ENCODE measurements at regions not wholly inside any gene's neighbourhood (a gene's known extent, or its start where the extent isn't known, plus 50 kb on each side); places are given as distances from the start of the nearest gene placed in this dataset.

DNA sequence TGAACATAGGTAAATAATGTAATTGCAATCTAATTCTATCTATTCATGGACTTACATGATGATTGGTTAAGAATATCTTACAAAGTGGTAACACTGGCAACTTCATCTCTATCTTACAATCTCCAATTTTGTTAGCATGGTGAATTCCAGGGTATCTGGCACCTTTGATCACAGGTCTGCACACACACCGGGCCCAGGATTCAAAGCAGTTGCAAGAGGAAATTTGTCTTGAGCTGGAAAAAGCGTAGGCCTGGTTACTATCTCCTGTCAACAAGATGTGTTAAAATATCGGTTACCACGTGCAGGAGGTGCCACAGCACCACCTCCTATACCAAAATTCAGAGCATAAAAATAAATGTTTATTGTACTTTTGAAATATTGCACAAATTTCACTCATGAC, 2428.4 kb downstream of the PCDH9 start:
- TF ChIP-seq, protein P1, sequence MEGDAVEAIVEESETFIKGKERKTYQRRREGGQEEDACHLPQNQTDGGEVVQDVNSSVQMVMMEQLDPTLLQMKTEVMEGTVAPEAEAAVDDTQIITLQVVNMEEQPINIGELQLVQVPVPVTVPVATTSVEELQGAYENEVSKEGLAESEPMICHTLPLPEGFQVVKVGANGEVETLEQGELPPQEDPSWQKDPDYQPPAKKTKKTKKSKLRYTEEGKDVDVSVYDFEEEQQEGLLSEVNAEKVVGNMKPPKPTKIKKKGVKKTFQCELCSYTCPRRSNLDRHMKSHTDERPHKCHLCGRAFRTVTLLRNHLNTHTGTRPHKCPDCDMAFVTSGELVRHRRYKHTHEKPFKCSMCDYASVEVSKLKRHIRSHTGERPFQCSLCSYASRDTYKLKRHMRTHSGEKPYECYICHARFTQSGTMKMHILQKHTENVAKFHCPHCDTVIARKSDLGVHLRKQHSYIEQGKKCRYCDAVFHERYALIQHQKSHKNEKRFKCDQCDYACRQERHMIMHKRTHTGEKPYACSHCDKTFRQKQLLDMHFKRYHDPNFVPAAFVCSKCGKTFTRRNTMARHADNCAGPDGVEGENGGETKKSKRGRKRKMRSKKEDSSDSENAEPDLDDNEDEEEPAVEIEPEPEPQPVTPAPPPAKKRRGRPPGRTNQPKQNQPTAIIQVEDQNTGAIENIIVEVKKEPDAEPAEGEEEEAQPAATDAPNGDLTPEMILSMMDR (IDR thresholded peaks at IDR 0.05), result no peak
- ATAC-seq (no peak), DNase-seq (no peak)
- intact Hi-C loops (cut with DNase I), result no loop called here
- Histone ChIP-seq H3K9me3 (no peaks in the 10 kb centered on the region), H3K36me3 (no peaks in the 10 kb centered on the region), H3K27me3 (ENCODE audit: low read depth) (no peaks in the 10 kb centered on the region), H3K27ac (no peak overlapping the region), H3K4me1 (no peaks in the 10 kb centered on the region), H3K4me3 (no peak overlapping the region)

DNA sequence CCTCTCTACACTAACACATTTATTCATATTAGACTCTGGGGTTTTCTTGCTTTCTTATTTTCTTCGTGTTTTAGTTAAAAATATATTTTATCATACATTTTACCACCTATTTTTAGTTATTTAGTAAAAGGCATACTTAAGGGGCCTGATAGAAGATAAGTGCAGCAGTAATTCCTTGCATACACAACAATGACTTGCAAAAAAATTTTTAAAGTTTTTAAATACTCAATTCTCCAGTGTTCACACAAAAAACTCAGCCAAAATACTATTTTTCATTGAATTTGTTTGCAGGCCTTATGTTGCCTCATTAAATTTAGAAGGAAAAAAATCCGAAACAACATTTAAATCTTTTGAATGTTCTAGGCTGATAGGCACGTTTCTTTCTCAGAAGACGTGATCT, 2431.7 kb downstream of the PCDH9 start:
- Histone ChIP-seq H3K4me3 (no peak overlapping the region), H3K36me3 (no peaks in the 10 kb centered on the region), H3K27me3 (ENCODE audit: low read depth) (no peaks in the 10 kb centered on the region), H3K27ac (no peak overlapping the region), H3K4me1 (no peaks in the 10 kb centered on the region), H3K9me3 (no peaks in the 10 kb centered on the region)
- TF ChIP-seq, protein P1 (IDR thresholded peaks at IDR 0.05), result no peak
- DNase-seq (no peak), ATAC-seq (no peak)
- intact Hi-C loops (cut with DNase I), result no loop called here

DNA sequence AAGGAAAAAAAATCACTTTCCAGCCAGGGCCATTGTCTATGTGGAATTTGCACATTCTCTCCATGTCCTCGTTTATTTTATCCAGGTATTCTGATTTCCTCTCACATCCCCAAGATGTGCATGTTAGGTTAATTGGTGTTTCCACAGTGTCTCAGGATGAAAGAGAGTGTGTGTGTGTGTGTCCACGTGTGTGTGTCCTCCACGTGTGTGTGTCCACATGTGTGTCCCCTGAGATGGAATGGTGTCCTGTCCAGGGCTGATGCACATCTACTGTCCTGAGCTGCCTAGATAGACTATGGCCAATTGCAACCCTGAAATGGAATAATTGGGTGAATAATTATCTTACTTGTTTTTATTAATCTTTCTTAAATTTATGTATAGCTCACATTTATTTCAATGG, 2436.5 kb downstream of the PCDH9 start:
- DNase-seq, result no peak
- no peaks in the 10 kb centered on the region for H3K4me1 ChIP-seq
- H3K27me3 ChIP-seq (ENCODE audit: low read depth), result no peaks in the 10 kb centered on the region
- no peaks in the 10 kb centered on the region for H3K9me3 ChIP-seq
- no peaks in the 10 kb centered on the region for H3K36me3 ChIP-seq
- no peak overlapping the region for H3K27ac ChIP-seq
- intact Hi-C loops (cut with DNase I), result no loop called here
- no peak overlapping the region for H3K4me3 ChIP-seq
- TF ChIP-seq, protein P1 (IDR thresholded peaks at IDR 0.05), result no peak
- no peak for ATAC-seq

DNA sequence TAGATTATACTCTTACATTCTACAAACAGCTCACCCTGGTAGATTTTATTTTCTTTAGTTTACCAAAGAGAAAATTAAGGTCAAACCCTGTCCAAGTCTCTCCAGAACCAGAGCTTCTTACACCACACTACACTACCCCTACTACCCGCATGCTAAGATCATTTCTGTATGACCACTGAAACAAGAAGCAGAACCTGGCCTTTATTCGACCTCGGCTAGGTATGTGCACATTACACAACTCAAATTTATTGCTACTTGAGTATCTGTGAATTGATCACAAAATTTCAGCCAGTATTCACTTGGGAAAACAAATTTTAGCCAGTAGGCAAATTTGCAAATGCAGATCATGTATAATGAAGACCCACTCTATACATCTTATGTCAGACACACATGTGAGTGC, 2437.0 kb downstream of the PCDH9 start:
- ATAC-seq (no peak), DNase-seq (no peak)
- no peaks in the 10 kb centered on the region for H3K4me1 ChIP-seq
- intact Hi-C loops (cut with DNase I), result no loop called here
- H3K27me3 ChIP-seq (ENCODE audit: low read depth), result no peaks in the 10 kb centered on the region
- TF ChIP-seq, protein P1 (IDR thresholded peaks at IDR 0.05), result no peak
- H3K27ac ChIP-seq, result no peak overlapping the region
- H3K4me3 ChIP-seq, result no peak overlapping the region
- no peaks in the 10 kb centered on the region for H3K9me3 ChIP-seq
- H3K36me3 ChIP-seq, result no peaks in the 10 kb centered on the region

DNA sequence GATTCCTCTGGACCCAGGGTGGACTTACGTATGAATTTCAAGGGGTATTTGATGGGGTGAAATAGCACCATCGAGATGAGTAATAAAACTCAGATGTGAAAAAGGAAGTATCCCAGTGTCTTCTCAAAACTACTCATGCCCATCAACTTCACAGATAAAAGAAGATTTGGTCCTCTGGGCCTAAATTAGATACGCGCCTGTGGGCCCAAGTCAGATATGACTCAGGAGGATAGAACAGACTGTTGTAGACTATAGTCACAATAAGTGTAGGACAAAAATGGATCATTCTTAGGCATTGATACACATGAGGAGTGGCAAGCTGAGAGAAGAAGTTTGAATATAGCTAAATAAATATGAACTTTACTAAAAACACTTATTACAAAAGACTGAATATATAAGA, 2438.8 kb downstream of the PCDH9 start:
- Histone ChIP-seq H3K4me1 (no peaks in the 10 kb centered on the region), H3K36me3 (no peaks in the 10 kb centered on the region), H3K9me3 (no peaks in the 10 kb centered on the region), H3K27ac (no peak overlapping the region), H3K4me3 (no peak overlapping the region), H3K27me3 (ENCODE audit: low read depth) (no peaks in the 10 kb centered on the region)
- TF ChIP-seq, protein P1 (IDR thresholded peaks at IDR 0.05), result no peak
- intact Hi-C loops (cut with DNase I), result no loop called here
- no peak for ATAC-seq
- no peak for DNase-seq

DNA sequence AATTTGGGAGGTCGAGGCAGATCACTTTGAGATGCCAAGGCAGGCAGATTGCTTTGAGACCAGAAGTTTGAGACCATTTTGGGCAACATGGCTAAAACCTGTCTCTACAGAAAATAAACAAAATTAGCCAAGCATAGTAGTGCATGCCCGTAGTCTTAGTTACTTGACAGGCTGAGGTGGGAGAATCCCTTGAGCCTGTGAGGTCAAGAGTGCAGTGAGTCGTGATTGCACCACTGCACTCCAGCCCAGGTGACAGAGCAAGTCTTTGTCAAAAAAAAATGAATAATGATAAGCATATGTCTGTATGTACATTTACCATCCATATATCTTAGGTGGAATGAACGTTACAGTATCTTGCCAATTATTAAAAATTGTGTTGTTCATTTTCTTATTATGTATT, 2447.7 kb downstream of the PCDH9 start:
- H3K36me3 ChIP-seq, result no peaks in the 10 kb centered on the region
- H3K4me3 ChIP-seq, result no peak overlapping the region
- no peaks in the 10 kb centered on the region for H3K27me3 ChIP-seq (ENCODE audit: low read depth)
- TF ChIP-seq, protein P1 (IDR thresholded peaks at IDR 0.05), result no peak
- no peak for ATAC-seq
- intact Hi-C loops (cut with DNase I), result no loop called here
- no peaks in the 10 kb centered on the region for H3K9me3 ChIP-seq
- H3K27ac ChIP-seq, result no peak overlapping the region
- H3K4me1 ChIP-seq, result no peaks in the 10 kb centered on the region
- DNase-seq, result no peak

All from lower lobe of right lung (tissue), 2 donors.